Muscle of leg (tissue), 3 donors: ENCODE measurements at regions not wholly inside any gene's neighbourhood (a gene's known extent, or its start where the extent isn't known, plus 50 kb on each side); places are given as distances from the start of the nearest gene placed in this dataset.

Experiments used
- DNase-seq: peaks from one replicate; pipeline ENCODE4 v3.0.0; 2013
- H3K27ac ChIP-seq: one replicate; pipeline ENCODE4 v1.5.1; 2013; ENCODE audit warnings: mild to moderate bottlenecking, low read length, control low read depth
- H3K27me3 ChIP-seq: one replicate; pipeline ENCODE4 v1.6.1; 2013; ENCODE audit warnings: low read length; ENCODE audit not compliant: control insufficient read depth, insufficient read depth
- H3K36me3 ChIP-seq: one replicate; pipeline ENCODE4 v1.6.1; 2013; ENCODE audit warnings: low read length; ENCODE audit not compliant: control insufficient read depth, insufficient read depth
- H3K4me1 ChIP-seq: one replicate; pipeline ENCODE4 v1.6.1; 2013; ENCODE audit warnings: low read length; ENCODE audit not compliant: control insufficient read depth, insufficient read depth
- H3K4me3 ChIP-seq: one replicate; pipeline ENCODE4 v1.5.1; 2013; ENCODE audit warnings: low read length, control low read depth
- H3K9me3 ChIP-seq: replicated peaks from 2 replicates; pipeline ENCODE4 v1.6.1; 2013; ENCODE audit warnings: low read depth, low read length; ENCODE audit not compliant: control insufficient read depth
- WGBS: methylation state at CpG from one replicate; pipeline ENCODE4 v1.1.5; 2013; ENCODE audit warnings: missing lambda C conversion rate; ENCODE audit not compliant: insufficient coverage; 5-methylcytosine and 5-hydroxymethylcytosine counted together

GRCh38 chr6:156449128-156449527 lies 328.1 kb upstream of the ARID1B start:
- Histone ChIP-seq H3K36me3 (no peaks in the 10 kb centered on the region), H3K27me3 (no peaks in the 10 kb centered on the region), H3K4me1 (no peaks in the 10 kb centered on the region), H3K4me3 (no peak overlapping the region), H3K27ac (no peak overlapping the region), H3K9me3 (no peaks in the 10 kb centered on the region)
- no peak for DNase-seq
- WGBS, result 77% methylated on average over 4 of the region's 4 CpGs

GRCh38 chr6:156448579-156448978 lies 328.6 kb upstream of the ARID1B start:
- H3K4me3 ChIP-seq, result no peak overlapping the region
- H3K36me3 ChIP-seq, result no peaks in the 10 kb centered on the region
- H3K27ac ChIP-seq, result no peak overlapping the region
- DNase-seq, result no peak
- no peaks in the 10 kb centered on the region for H3K27me3 ChIP-seq
- H3K4me1 ChIP-seq, result no peaks in the 10 kb centered on the region
- WGBS, result no CpG with 5 or more reads among the region's 1 CpG
- H3K9me3 ChIP-seq, result no peaks in the 10 kb centered on the region

GRCh38 chr6:156440688-156441087 lies 336.5 kb upstream of the ARID1B start:
- H3K27me3 ChIP-seq, result no peaks in the 10 kb centered on the region

GRCh38 chr6:156438350-156438923 lies 338.7 kb upstream of the ARID1B start:
- Histone ChIP-seq H3K4me3 (no peak overlapping the region), H3K36me3 (no peaks in the 10 kb centered on the region), H3K9me3 (no peaks in the 10 kb centered on the region), H3K27me3 (no peaks in the 10 kb centered on the region), H3K4me1 (no peaks in the 10 kb centered on the region), H3K27ac (no peak overlapping the region)
- WGBS, result 60% methylated on average over 2 of the region's 10 CpGs
- DNase-seq, result no peak

More at GRCh38 chr6:156440688-156441087, 336.5 kb upstream of the ARID1B start:
- Histone ChIP-seq H3K4me1 (no peaks in the 10 kb centered on the region), H3K9me3 (no peaks in the 10 kb centered on the region), H3K27ac (no peak overlapping the region), H3K4me3 (no peak overlapping the region), H3K36me3 (no peaks in the 10 kb centered on the region)
- no peak for DNase-seq
- WGBS, result no CpG with 5 or more reads among the region's 2 CpGs

- H3K27me3 ChIP-seq, result no peaks in the 10 kb centered on the region
- H3K4me3 ChIP-seq, result no peak overlapping the region
- H3K9me3 ChIP-seq, result no peaks in the 10 kb centered on the region
- no peak overlapping the region for H3K27ac ChIP-seq
- no peaks in the 10 kb centered on the region for H3K4me1 ChIP-seq
- no peaks in the 10 kb centered on the region for H3K36me3 ChIP-seq
- 54% methylated on average over 6 of the region's 11 CpGs for WGBS
- DNase-seq, result no peak
Observed at GRCh38 chr6:156437121-156437879, 339.9 kb upstream of the ARID1B start.

- Histone ChIP-seq H3K9me3 (no peaks in the 10 kb centered on the region), H3K4me3 (no peak overlapping the region), H3K27ac (no peak overlapping the region), H3K36me3 (no peaks in the 10 kb centered on the region), H3K27me3 (no peaks in the 10 kb centered on the region), H3K4me1 (no peaks in the 10 kb centered on the region)
- WGBS, result no CpG with 5 or more reads among the region's 2 CpGs
- DNase-seq, result no peak
Observed at GRCh38 chr6:156434795-156435190, 342.4 kb upstream of the ARID1B start.

- no CpG with 5 or more reads among the region's 5 CpGs for WGBS
- Histone ChIP-seq H3K36me3 (no peaks in the 10 kb centered on the region), H3K4me1 (no peaks in the 10 kb centered on the region), H3K27ac (no peak overlapping the region), H3K4me3 (no peak overlapping the region), H3K27me3 (no peaks in the 10 kb centered on the region), H3K9me3 (no peaks in the 10 kb centered on the region)
- no peak for DNase-seq
Observed at GRCh38 chr6:156434049-156434794, 343.0 kb upstream of the ARID1B start.

GRCh38 chr6:156432543-156432942 lies 344.6 kb upstream of the ARID1B start:
- WGBS, result 75% methylated on average over 2 of the region's 3 CpGs
- Histone ChIP-seq H3K27me3 (no peaks in the 10 kb centered on the region), H3K27ac (no peak overlapping the region), H3K4me1 (no peaks in the 10 kb centered on the region), H3K9me3 (no peaks in the 10 kb centered on the region), H3K36me3 (no peaks in the 10 kb centered on the region), H3K4me3 (no peak overlapping the region)
- DNase-seq, result no peak

GRCh38 chr6:156430386-156430785 lies 346.8 kb upstream of the ARID1B start:
- Histone ChIP-seq H3K4me3 (no peak overlapping the region), H3K4me1 (no peaks in the 10 kb centered on the region), H3K27ac (no peak overlapping the region), H3K27me3 (no peaks in the 10 kb centered on the region), H3K9me3 (no peaks in the 10 kb centered on the region), H3K36me3 (no peaks in the 10 kb centered on the region)
- no CpG with 5 or more reads among the region's 3 CpGs for WGBS
- no peak for DNase-seq

GRCh38 chr6:156427345-156427744 lies 349.8 kb upstream of the ARID1B start:
- H3K27me3 ChIP-seq, result no peaks in the 10 kb centered on the region
- H3K9me3 ChIP-seq, result peaks cover 3% of the 10 kb centered on the region
- H3K27ac ChIP-seq, result no peak overlapping the region
- WGBS, result no CpG with 5 or more reads among the region's 2 CpGs
- no peaks in the 10 kb centered on the region for H3K36me3 ChIP-seq
- H3K4me3 ChIP-seq, result no peak overlapping the region
- DNase-seq, result peak; percentile 10
- H3K4me1 ChIP-seq, result no peaks in the 10 kb centered on the region
